Muscle layer of duodenum (tissue), 2 donors: ENCODE measurements at regions not wholly inside any gene's neighbourhood (a gene's known extent, or its start where the extent isn't known, plus 50 kb on each side); places are given as distances from the start of the nearest gene placed in this dataset.
"Not testable (repeated sequence)": the region's sequence is repeated elsewhere in the genome, so short reads cannot be mapped to it uniquely, and the experiment has no call there.

Source experiments
- H3K27ac ChIP-seq: one replicate; pipeline ENCODE4 v1.7.0; 2013; ENCODE audit warnings: mild to moderate bottlenecking, low read length
- H3K27me3 ChIP-seq: one replicate; pipeline ENCODE4 v1.7.0; 2013; ENCODE audit warnings: low read depth, mild to moderate bottlenecking, control low read depth, low read length
- H3K36me3 ChIP-seq, 2 donors: one replicate each; pipeline ENCODE4 v1.7.0; 2013; ENCODE audit warnings: low read length in 2 of 2, control low read depth in 1 of 2, mild to moderate bottlenecking in 1 of 2; ENCODE audit not compliant: insufficient read depth in 2 of 2, control insufficient read depth in 1 of 2
- H3K4me1 ChIP-seq, 2 donors: one replicate each; pipeline ENCODE4 v1.7.0; 2013; ENCODE audit warnings: low read length in 2 of 2, mild to moderate bottlenecking in 2 of 2, control low read depth in 1 of 2, moderate library complexity in 1 of 2; ENCODE audit not compliant: insufficient read depth in 2 of 2, control insufficient read depth in 1 of 2
- H3K4me3 ChIP-seq, 2 donors: one replicate each; pipeline ENCODE4 v1.7.0; 2013; ENCODE audit warnings: low read length in 2 of 2, low read depth in 1 of 2, mild to moderate bottlenecking in 1 of 2
- H3K9me3 ChIP-seq, 2 donors: one replicate each; pipeline ENCODE4 v1.7.0; 2013; ENCODE audit warnings: low read length in 2 of 2, control low read depth in 1 of 2, mild to moderate bottlenecking in 1 of 2; ENCODE audit not compliant: control insufficient read depth in 1 of 2
- donor health status: healthy.

GRCh38 chr16:29300030-29300491, 106.5 kb downstream of the NPIPB11 start:
- H3K27ac ChIP-seq = not testable (repeated sequence)

GRCh38 chr16:29298997-29299396, 107.5 kb downstream of the NPIPB11 start:
- not testable (repeated sequence) for H3K9me3 ChIP-seq, H3K4me3 ChIP-seq, H3K4me1 ChIP-seq, H3K27ac ChIP-seq, H3K27me3 ChIP-seq
- peaks cover 0 to 11% of the 10 kb centered on the region in 2 donors for H3K36me3 ChIP-seq

More at GRCh38 chr16:29300030-29300491, 106.5 kb downstream of the NPIPB11 start:
- H3K4me1 ChIP-seq, H3K9me3 ChIP-seq, H3K4me3 ChIP-seq, H3K27me3 ChIP-seq: not testable (repeated sequence)
- H3K36me3 ChIP-seq = peaks cover 0 to 11% of the 10 kb centered on the region in 2 donors

- H3K4me3 ChIP-seq, H3K27ac ChIP-seq, H3K27me3 ChIP-seq, H3K9me3 ChIP-seq, H3K4me1 ChIP-seq: not testable (repeated sequence)
- peaks cover 0 to 11% of the 10 kb centered on the region in 2 donors for H3K36me3 ChIP-seq
Observed at GRCh38 chr16:29298307-29298706, 108.2 kb downstream of the NPIPB11 start.

GRCh38 chr16:29297809-29298177, 108.7 kb downstream of the NPIPB11 start:
- H3K4me1 ChIP-seq, H3K9me3 ChIP-seq, H3K27ac ChIP-seq, H3K4me3 ChIP-seq, H3K36me3 ChIP-seq, H3K27me3 ChIP-seq: not testable (repeated sequence)

- not testable (repeated sequence) for H3K4me1 ChIP-seq, H3K9me3 ChIP-seq, H3K4me3 ChIP-seq, H3K27ac ChIP-seq, H3K27me3 ChIP-seq, H3K36me3 ChIP-seq
Observed at GRCh38 chr16:29297144-29297808, 109.2 kb downstream of the NPIPB11 start.

GRCh38 chr16:29296176-29296575, 110.3 kb downstream of the NPIPB11 start:
- H3K4me3 ChIP-seq, H3K27ac ChIP-seq, H3K27me3 ChIP-seq, H3K36me3 ChIP-seq, H3K9me3 ChIP-seq: not testable (repeated sequence)
- H3K4me1 ChIP-seq = peaks cover 6 to 10% of the 10 kb centered on the region in 2 donors

- peaks cover 6 to 16% of the 10 kb centered on the region in 2 donors for H3K4me1 ChIP-seq
- not testable (repeated sequence) for H3K4me3 ChIP-seq, H3K36me3 ChIP-seq, H3K27me3 ChIP-seq, H3K27ac ChIP-seq, H3K9me3 ChIP-seq
Observed at GRCh38 chr16:29294951-29295795, 111.3 kb downstream of the NPIPB11 start.

- H3K9me3 ChIP-seq, H3K27ac ChIP-seq, H3K4me3 ChIP-seq, H3K27me3 ChIP-seq, H3K36me3 ChIP-seq: not testable (repeated sequence)
- H3K4me1 ChIP-seq = peaks cover 6 to 21% of the 10 kb centered on the region in 2 donors
Observed at GRCh38 chr16:29294400-29294933, 112.0 kb downstream of the NPIPB11 start.

- not testable (repeated sequence) for H3K27ac ChIP-seq, H3K36me3 ChIP-seq, H3K4me3 ChIP-seq, H3K9me3 ChIP-seq, H3K27me3 ChIP-seq
- H3K4me1 ChIP-seq = peaks cover 6 to 29% of the 10 kb centered on the region in 2 donors
Observed at GRCh38 chr16:29293545-29293944, 113.0 kb downstream of the NPIPB11 start.

GRCh38 chr16:29292952-29293471, 113.5 kb downstream of the NPIPB11 start:
- H3K27me3 ChIP-seq, H3K4me3 ChIP-seq, H3K27ac ChIP-seq, H3K9me3 ChIP-seq, H3K36me3 ChIP-seq: not testable (repeated sequence)
- peaks cover 7 to 34% of the 10 kb centered on the region in 2 donors for H3K4me1 ChIP-seq
